ENCODE measurements at regions not wholly inside any gene's neighbourhood (a gene's known extent, or its start where the extent isn't known, plus 50 kb on each side); places are given as distances from the start of the nearest gene placed in this dataset.
"Not testable (repeated sequence)": the region's sequence is repeated elsewhere in the genome, so short reads cannot be mapped to it uniquely, and the experiment has no call there.

DNA sequence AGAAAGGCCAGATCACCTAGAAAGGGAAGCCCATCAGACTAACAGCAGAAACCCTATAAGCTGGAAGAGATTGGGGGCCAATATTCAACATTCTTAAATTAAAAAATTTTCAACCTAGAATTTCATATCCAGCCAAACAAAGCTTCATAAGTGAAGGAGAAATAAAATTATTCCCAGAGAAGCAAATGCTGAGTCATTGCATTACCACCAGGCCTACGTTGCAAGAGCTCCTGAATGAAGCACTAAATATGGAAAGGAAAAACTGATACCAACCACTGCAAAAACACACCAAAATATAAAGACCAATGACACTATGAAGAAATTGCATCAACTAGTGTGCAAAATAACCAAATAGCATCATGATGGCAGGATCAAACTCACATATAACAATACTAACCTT, 453.4 kb upstream of the PITX2 start:
- not testable (repeated sequence) for TF ChIP-seq POLR2AphosphoS5, POLR2A, TAF1 (IDR thresholded peaks at IDR 0.05; ENCODE audit: low read depth, low read length)
